Skeletal muscle tissue (tissue), 3 donors: ENCODE measurements at regions not wholly inside any gene's neighbourhood (a gene's known extent, or its start where the extent isn't known, plus 50 kb on each side); places are given as distances from the start of the nearest gene placed in this dataset.

Experiments used
- H3K27ac ChIP-seq: one replicate; pipeline ENCODE4 v1.7.0; 2013; ENCODE audit warnings: mild to moderate bottlenecking, low read depth, low read length, inconsistent platforms
- H3K27me3 ChIP-seq, 3 donors: one replicate each; pipeline ENCODE4 v1.7.0; 2013; ENCODE audit warnings: low read length in 3 of 3; ENCODE audit not compliant: control insufficient read depth in 3 of 3, insufficient read depth in 3 of 3
- H3K36me3 ChIP-seq, 3 donors: one replicate each; pipeline ENCODE4 v1.7.0; 2013; ENCODE audit warnings: low read length in 3 of 3; ENCODE audit not compliant: control insufficient read depth in 3 of 3, insufficient read depth in 3 of 3
- H3K4me1 ChIP-seq, 3 donors: one replicate each; pipeline ENCODE4 v1.7.0; 2013; ENCODE audit warnings: low read length in 3 of 3, mild to moderate bottlenecking in 3 of 3; ENCODE audit not compliant: control insufficient read depth in 3 of 3, insufficient read depth in 3 of 3
- H3K4me3 ChIP-seq, 3 donors: one replicate each; pipeline ENCODE4 v1.7.0; 2013; ENCODE audit warnings: low read length in 3 of 3
- H3K9ac ChIP-seq, 3 donors: one replicate each; pipeline ENCODE4 v1.7.0; 2013; ENCODE audit warnings: low read length in 3 of 3, mild to moderate bottlenecking in 3 of 3, moderate library complexity in 2 of 3, low read depth in 1 of 3
- H3K9me3 ChIP-seq, 3 donors: one replicate each; pipeline ENCODE4 v1.7.0; 2013; ENCODE audit warnings: low read length in 3 of 3; ENCODE audit not compliant: control insufficient read depth in 3 of 3
- donor health status: Osteomylitis.

- Histone ChIP-seq H3K9ac (no peak overlapping the region), H3K4me3 (no peak overlapping the region), H3K27me3 (no peaks in the 10 kb centered on the region), H3K4me1 (no peaks in the 10 kb centered on the region), H3K9me3 (no peaks in the 10 kb centered on the region), H3K36me3 (no peaks in the 10 kb centered on the region), H3K27ac (no peak overlapping the region)
Measured at GRCh38 chr3:182382112-182382857, 411.0 kb upstream of the ATP11B start.

- H3K36me3 ChIP-seq: no peaks in the 10 kb centered on the region
- no peak overlapping the region for H3K9ac ChIP-seq
- no peak overlapping the region for H3K4me3 ChIP-seq
- H3K4me1 ChIP-seq: no peaks in the 10 kb centered on the region
- no peaks in the 10 kb centered on the region for H3K27me3 ChIP-seq
- no peaks in the 10 kb centered on the region for H3K9me3 ChIP-seq
- H3K27ac ChIP-seq: no peak overlapping the region
Measured at GRCh38 chr3:182384221-182384620, 409.1 kb upstream of the ATP11B start.

DNA sequence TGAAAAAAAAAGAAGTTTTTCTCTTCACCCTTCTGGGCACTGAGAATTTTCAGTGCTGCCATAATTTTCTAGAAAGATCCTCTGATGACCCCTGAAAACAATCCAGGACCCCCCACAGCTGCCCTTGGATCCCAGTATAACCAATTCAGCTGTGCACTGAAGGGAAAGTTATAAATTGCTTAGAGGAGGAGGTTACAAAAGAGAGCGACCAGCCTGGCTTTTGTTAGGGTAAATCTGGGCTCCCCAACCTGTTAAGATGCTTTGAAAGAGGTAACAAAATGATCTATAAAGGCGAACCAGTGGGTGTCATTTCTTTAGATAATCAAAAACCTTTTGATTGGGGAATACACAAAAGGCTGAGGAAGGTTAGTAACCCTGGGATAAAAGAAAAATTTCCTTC, 407.9 kb upstream of the ATP11B start:
- H3K4me1 ChIP-seq: no peaks in the 10 kb centered on the region
- no peak overlapping the region for H3K4me3 ChIP-seq
- no peak overlapping the region for H3K9ac ChIP-seq
- H3K9me3 ChIP-seq: no peaks in the 10 kb centered on the region
- no peaks in the 10 kb centered on the region for H3K36me3 ChIP-seq
- no peaks in the 10 kb centered on the region for H3K27me3 ChIP-seq
- H3K27ac ChIP-seq: no peak overlapping the region

DNA sequence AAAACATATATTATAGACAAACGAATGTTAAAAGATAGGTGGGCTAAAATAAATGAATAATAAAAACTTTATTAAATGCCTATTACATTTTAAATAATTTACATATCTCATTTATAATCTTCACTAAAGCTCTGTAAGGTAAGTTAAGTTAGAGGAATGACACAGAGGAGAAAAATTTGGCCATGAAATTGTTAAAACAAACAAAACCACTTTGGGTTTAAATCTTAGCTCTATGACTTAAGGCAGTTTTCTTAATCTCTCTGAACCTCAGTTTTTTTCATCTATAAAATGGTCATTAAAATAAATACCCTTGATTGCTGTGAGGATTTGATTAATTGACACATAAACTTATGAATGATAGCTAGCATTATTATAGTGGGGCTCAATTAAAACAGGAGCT, 404.8 kb upstream of the ATP11B start:
- Histone ChIP-seq H3K9ac (no peak overlapping the region), H3K36me3 (no peaks in the 10 kb centered on the region), H3K27me3 (no peaks in the 10 kb centered on the region), H3K4me3 (no peak overlapping the region), H3K9me3 (no peaks in the 10 kb centered on the region), H3K4me1 (no peaks in the 10 kb centered on the region), H3K27ac (no peak overlapping the region)

DNA sequence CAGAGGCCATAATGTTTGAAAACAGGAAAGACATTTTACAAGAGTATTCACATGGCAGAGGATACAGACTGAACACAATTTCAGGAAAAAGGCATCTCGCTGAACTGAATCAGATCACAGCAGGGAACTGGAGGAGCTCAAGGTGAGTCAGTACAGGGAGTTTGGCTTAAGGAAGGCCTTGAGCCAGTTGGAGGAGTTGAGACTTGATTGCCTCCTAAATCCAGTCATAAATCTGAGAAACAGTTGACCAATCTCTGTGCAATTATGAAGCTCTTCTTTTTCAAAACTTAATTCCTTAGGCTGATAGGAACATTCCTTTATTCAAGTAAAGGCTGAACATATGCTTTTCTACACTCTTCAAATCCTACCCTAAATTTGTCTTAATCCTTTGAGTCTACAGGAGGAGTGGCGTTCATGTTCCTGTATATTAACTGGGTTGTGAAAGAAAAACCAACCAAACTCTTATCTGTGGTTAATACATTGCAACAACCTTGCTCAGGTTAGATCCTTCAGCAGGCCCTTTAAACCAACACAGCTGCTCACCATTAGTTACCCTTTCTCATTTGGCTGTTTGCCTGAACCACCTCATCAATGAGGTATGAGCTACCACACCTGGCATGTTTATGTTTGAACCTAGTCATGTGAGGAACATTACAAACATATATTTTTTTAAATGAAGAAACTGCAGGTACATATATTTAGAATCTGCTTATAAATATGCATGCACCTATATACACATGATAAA, 404.1 kb upstream of the ATP11B start:
- no peak overlapping the region for H3K27ac ChIP-seq
- H3K4me3 ChIP-seq: no peak overlapping the region
- H3K27me3 ChIP-seq: no peaks in the 10 kb centered on the region
- no peaks in the 10 kb centered on the region for H3K4me1 ChIP-seq
- H3K9ac ChIP-seq: no peak overlapping the region
- H3K9me3 ChIP-seq: no peaks in the 10 kb centered on the region
- no peaks in the 10 kb centered on the region for H3K36me3 ChIP-seq

DNA sequence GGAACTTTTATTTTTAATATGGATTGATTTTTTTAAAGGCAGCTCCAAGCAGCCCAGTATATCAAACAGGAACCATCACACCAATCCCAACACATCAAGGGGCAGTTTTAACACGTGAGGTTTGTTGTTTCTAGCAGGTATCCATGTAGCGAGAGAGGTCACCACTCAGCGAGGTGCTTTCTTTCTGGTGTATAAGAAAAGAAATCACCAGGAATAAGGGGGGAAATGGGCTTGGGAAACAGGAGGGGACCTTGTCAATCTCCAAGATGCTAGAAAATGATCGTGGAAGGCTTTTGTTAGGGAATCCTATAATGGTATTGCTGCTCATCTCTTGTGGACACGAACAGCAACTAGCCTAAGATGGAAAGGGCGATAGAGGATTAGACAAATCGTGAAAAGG, 402.9 kb upstream of the ATP11B start:
- Histone ChIP-seq H3K27ac (no peak overlapping the region), H3K9ac (no peak overlapping the region), H3K27me3 (no peaks in the 10 kb centered on the region), H3K4me3 (no peak overlapping the region), H3K9me3 (no peaks in the 10 kb centered on the region), H3K36me3 (no peaks in the 10 kb centered on the region), H3K4me1 (no peaks in the 10 kb centered on the region)

DNA sequence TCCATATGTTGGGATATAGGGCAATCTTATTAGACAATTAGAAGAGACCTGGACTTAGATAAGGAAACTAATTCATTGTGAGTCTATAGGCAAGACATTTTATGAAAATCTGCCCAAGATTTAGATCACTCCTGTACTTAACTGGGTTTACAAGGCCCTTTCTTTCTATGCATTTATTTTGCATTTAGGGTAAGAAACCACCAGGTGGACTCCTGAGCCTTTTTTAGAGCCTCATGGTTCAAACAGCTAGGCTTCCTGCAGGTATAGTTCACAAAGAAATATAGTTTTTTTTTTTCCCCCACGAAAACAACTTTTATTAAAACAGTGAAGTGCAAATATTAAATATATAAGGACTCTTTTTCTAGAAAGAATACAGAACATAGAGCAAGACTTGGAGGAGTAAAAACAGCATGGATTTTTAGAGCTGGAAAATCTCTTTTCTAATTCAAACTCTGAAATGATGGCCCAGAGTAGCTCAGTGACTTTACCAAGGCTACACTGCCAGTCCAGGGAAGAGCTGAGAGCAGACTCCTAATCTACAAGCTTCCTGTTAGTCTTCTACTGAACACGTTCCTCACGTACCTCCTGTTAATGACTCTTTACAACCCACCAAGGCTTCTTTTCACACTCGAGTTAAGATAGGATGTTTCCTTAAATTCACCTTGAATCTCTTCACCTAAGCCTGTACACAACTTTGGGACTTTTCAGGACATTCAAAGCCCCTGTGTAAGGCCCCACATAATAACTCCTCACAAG, 400.9 kb upstream of the ATP11B start:
- no peak overlapping the region for H3K4me3 ChIP-seq
- H3K27me3 ChIP-seq: no peaks in the 10 kb centered on the region
- H3K9me3 ChIP-seq: no peaks in the 10 kb centered on the region
- no peaks in the 10 kb centered on the region for H3K4me1 ChIP-seq
- no peak overlapping the region for H3K9ac ChIP-seq
- no peaks in the 10 kb centered on the region for H3K36me3 ChIP-seq
- H3K27ac ChIP-seq: no peak overlapping the region

DNA sequence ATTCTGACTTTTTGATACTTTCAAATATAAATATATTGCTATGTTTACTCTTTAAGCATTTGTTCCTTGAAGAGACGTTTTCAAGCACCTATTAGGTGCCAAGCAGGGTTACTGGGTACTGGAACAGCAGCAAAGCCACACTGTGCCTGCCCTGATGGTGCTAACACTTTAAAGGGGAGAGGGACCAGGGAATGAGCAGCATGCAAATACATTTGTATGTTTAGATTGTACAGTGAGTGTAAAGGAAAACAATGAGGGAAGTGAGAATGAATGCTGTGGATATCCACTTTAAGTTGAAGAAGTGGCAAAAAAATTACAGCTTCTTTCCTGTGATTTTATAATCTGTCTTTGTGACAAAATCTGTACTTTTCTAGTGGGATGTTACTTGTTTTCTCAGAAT, 400.2 kb upstream of the ATP11B start:
- Histone ChIP-seq H3K27ac (no peak overlapping the region), H3K4me3 (no peak overlapping the region), H3K4me1 (no peaks in the 10 kb centered on the region), H3K9ac (no peak overlapping the region), H3K9me3 (no peaks in the 10 kb centered on the region), H3K27me3 (no peaks in the 10 kb centered on the region), H3K36me3 (no peaks in the 10 kb centered on the region)

DNA sequence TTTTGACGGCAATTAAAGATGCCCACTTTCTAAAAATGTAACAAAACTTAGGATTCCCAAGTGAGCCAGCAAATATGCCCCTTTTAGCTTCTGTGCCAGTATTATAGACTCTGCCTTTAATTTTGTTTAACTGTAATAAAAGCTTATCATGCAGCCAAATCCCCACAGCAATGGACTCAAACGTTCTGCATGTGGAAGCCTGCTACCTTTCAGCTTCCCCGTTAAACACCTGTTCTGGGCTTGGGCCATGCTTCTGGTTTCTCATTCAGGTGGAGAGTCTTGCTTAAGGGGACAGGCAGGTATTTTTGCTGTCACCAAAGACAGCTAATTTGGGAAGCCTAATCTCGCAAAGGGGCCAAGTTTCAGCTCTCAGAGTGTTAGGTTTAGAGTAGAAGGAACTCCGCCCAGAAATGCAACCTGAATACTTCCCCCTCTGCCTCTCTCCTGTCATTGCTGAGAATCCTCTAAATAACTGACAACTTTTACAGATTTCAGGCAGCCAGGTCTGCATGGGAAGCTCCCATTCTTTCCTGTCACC, 399.4 kb upstream of the ATP11B start:
- Histone ChIP-seq H3K4me3 (no peak overlapping the region), H3K36me3 (no peaks in the 10 kb centered on the region), H3K9ac (no peak overlapping the region), H3K4me1 (no peaks in the 10 kb centered on the region), H3K27ac (no peak overlapping the region), H3K9me3 (no peaks in the 10 kb centered on the region), H3K27me3 (no peaks in the 10 kb centered on the region)

GRCh38 chr3:182397164-182397563, 396.1 kb upstream of the ATP11B start:
- no peaks in the 10 kb centered on the region for H3K36me3 ChIP-seq
- no peak overlapping the region for H3K9ac ChIP-seq
- H3K27me3 ChIP-seq: no peaks in the 10 kb centered on the region
- H3K4me1 ChIP-seq: no peaks in the 10 kb centered on the region
- H3K4me3 ChIP-seq: no peak overlapping the region
- H3K9me3 ChIP-seq: peaks cover 0 to 3% (median 0%) of the 10 kb centered on the region in 3 donors
- H3K27ac ChIP-seq: no peak overlapping the region
